ENCODE measurements at regions not wholly inside any gene's neighbourhood (a gene's known extent, or its start where the extent isn't known, plus 50 kb on each side); places are given as distances from the start of the nearest gene placed in this dataset.

DNA sequence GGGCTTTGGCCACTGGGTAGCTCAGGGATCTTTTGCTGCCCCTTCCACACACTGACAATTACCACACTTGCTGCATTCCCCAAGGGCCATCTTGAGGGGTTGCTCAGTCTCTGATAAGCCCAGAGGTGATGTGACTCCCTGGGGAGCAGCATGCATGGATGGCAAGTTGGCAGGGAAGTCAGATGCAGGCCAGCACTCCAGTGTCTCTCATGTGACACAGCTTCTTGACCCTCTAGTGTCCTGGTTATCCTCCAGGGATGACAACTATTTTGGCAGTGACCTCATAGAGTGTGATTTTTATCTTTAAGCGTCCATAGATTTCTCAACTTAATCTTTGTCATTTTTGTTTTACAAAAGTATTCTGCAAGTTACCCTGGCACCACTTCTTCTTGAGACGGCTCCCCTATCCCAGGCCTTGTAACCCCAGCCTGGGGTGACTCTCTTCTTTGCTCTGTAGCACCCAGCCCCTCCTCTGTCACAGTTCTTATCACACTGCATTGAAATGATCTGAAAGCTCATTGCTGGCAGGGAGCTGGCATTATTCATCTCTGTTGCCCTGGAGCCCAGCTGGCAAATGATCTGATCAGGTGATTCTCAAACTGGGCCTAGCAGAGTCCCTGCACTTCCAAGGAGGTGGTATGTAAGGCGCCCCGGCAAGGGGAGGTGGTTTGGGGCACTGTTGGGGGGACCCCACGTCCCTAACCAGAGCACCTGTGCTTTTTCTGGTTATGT is 72.6 kb downstream of the TENT5C start:
- no peaks in the 10 kb centered on the region for H3K9me3 ChIP-seq (replicated peaks)
- no peak for DNase-seq
- no peaks in the 10 kb centered on the region; the same call in 1 of the 2 replicates for H3K27me3 ChIP-seq
- H3K4me3 ChIP-seq, result no peak overlapping the region
- H3K27ac ChIP-seq, result no peak overlapping the region
- H3K4me1 ChIP-seq, result peaks cover 4% of the 10 kb centered on the region; the same call in 1 of the 2 replicates
- H3K36me3 ChIP-seq, result no peaks in the 10 kb centered on the region

DNA sequence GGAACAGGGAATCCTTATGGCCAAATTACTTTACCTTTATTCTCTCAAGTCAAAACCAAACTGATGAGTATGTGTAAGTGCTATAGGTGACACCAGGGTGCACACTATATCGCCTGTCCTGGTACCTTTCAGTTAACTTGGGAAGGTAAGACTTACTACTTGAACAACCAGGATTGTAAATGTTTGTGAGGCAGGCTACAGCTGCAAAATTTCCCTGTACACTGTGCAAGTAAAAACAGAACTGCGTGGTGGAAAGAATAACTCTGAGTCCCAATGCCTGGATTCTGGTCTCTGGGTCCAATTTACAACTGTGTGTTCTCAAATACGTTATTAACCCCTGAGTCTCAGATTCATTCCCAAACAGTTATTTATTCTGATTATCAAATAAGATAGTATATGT is 73.5 kb downstream of the TENT5C start:
- DNase-seq, result no peak
- peaks cover 13% of the 10 kb centered on the region for H3K4me1 ChIP-seq
- no peak overlapping the region for H3K27ac ChIP-seq
- no peaks in the 10 kb centered on the region; the same call in 1 of the 2 replicates for H3K27me3 ChIP-seq
- H3K36me3 ChIP-seq, result no peaks in the 10 kb centered on the region
- H3K4me3 ChIP-seq, result no peak overlapping the region
- H3K9me3 ChIP-seq (replicated peaks), result no peaks in the 10 kb centered on the region

DNA sequence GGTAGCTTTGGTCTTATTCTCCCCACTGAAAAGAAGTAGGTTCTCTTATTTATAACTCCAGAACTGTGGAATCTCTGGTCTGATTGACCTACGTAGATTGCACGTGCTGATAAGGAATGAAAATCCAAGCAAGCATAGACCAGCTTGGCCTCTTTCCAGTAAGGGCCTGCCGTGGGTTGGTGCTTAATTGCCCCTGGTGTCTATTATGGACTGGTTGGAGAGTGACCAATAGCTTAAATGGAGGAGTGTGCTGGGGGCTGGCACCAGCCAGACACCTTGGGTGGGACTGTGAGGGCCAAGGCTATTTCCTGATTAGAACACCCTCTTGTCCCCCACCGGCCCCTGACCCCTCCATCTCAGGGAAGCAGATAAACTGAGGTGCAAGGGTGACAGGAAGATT is 74.0 kb downstream of the TENT5C start:
- no peak for DNase-seq
- Histone ChIP-seq H3K27ac (no peak overlapping the region), H3K4me3 (no peak overlapping the region), H3K4me1 (peaks cover 18% of the 10 kb centered on the region), H3K36me3 (no peaks in the 10 kb centered on the region), H3K9me3 (replicated peaks) (no peaks in the 10 kb centered on the region), H3K27me3 (no peaks in the 10 kb centered on the region; the same call in 1 of the 2 replicates)

DNA sequence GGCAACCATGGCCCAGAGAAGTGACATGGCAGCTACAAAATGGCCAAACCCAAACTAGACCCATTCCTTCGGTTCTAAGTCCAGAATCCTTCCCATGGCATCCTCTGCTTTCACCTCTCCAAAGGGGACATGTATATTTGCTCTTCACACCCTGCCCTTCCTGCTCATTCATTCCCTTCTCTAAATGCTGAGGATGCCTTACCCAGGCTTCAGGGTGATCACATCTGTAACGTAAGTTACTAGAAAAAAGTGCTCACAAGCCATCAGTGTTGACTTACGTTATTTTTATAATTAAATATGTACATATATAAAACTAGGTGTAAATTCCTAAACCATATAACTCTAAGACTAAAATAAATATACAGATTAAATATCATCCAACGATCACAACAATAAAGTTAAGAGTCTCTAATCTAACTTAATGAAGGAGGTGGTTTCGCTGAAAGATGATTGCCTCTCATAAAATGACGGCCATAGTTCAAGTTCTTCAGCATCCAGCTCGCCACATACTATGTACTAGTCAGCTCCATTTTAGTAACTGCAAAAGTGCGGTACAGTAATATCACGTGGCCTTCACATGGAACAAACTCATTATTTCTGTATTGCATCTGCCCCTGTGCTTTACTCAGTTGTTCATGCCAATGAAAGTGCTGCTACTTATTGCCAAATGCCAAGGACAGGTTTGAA is 74.6 kb downstream of the TENT5C start:
- Histone ChIP-seq H3K4me3 (no peak overlapping the region), H3K27me3 (no peaks in the 10 kb centered on the region), H3K36me3 (no peaks in the 10 kb centered on the region), H3K9me3 (replicated peaks) (no peaks in the 10 kb centered on the region), H3K27ac (no peak overlapping the region), H3K4me1 (peaks cover 19% of the 10 kb centered on the region)
- no peak for DNase-seq

DNA sequence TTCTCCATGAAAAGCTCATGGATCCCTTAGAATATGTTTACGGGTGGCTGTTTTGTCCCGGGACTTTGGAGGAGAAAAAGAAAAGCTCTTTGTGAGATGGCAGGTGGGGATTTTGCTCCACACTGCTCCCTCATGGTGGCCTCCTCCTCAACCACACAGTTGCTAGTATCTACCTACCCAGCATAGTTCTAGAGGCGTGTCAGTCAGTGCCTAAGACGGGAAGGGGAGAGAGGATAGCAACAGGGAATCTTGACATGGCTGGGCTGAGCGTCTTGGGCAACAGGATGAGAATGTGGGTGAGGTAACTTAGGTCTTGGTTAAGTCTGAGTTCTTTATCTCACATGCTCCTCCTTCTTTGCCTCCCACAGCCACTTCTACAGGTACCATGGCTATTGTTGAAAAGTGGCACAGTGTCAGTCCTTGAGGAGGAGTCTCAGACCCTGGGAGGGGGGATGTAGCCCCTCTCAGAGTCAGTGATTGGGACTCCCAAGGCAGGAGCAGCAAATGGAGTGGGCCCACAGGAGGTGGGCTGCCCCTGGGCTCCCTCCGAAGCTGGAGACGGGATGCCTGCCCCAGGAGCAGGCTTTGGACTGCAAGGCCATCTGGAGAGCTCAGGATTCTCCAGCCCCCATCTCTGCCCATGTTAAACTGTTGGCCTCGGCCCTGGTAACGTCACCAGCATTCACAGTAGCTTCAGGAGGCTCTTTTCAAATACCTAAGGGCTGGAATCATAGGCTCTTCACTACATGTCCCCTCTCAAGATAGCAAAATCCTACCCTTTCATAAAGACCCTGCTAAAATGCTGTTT is 75.4 kb downstream of the TENT5C start:
- Histone ChIP-seq H3K4me1 (peaks cover 19% of the 10 kb centered on the region), H3K4me3 (no peak overlapping the region), H3K27me3 (no peaks in the 10 kb centered on the region), H3K9me3 (replicated peaks) (no peaks in the 10 kb centered on the region), H3K27ac (no peak overlapping the region), H3K36me3 (no peaks in the 10 kb centered on the region)
- no peak for DNase-seq

DNA sequence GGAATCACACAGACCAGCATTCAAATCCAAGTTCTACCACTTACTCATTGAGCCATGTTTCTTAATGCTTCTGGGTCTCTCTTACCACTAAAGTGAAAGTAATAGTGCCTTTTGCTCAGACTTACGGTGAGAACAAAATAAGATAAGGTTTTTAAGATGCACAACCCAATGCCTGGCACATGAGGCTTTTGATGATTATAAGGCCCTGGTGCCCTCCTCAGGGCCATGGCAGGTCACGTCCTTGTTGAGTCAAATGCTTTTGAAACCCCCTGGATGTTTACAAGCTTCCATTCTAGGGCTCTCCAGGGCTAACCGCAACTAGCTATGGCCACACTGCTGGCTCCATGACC is 76.0 kb downstream of the TENT5C start:
- Histone ChIP-seq H3K36me3 (no peaks in the 10 kb centered on the region), H3K4me1 (peaks cover 19% of the 10 kb centered on the region), H3K27me3 (no peaks in the 10 kb centered on the region), H3K9me3 (replicated peaks) (no peaks in the 10 kb centered on the region), H3K27ac (no peak overlapping the region), H3K4me3 (no peak overlapping the region)
- no peak for DNase-seq

DNA sequence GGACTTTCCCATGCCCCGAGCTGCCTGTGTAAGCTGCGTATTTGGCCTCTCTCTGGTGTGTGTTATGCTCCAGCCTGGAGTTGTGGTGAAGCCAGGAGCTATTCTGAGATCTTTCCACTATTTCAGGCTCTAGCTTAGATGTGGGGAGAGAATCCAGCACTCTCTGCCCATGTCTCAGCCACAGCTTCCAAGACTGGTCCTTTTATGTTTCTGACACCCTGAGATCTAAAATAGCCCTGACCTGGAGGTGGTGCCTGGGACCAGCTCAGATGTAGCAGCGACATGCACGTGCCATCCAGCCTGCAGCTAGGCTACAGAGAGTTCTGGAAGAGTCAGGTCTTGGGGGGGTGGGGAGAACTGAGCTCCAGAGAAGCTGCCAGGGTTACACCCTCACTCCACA is 76.5 kb downstream of the TENT5C start:
- H3K4me1 ChIP-seq, result peaks cover 19% of the 10 kb centered on the region
- no peaks in the 10 kb centered on the region for H3K9me3 ChIP-seq (replicated peaks)
- no peak for DNase-seq
- H3K36me3 ChIP-seq, result no peaks in the 10 kb centered on the region
- no peak overlapping the region for H3K27ac ChIP-seq
- no peak overlapping the region for H3K4me3 ChIP-seq
- H3K27me3 ChIP-seq, result no peaks in the 10 kb centered on the region

DNA sequence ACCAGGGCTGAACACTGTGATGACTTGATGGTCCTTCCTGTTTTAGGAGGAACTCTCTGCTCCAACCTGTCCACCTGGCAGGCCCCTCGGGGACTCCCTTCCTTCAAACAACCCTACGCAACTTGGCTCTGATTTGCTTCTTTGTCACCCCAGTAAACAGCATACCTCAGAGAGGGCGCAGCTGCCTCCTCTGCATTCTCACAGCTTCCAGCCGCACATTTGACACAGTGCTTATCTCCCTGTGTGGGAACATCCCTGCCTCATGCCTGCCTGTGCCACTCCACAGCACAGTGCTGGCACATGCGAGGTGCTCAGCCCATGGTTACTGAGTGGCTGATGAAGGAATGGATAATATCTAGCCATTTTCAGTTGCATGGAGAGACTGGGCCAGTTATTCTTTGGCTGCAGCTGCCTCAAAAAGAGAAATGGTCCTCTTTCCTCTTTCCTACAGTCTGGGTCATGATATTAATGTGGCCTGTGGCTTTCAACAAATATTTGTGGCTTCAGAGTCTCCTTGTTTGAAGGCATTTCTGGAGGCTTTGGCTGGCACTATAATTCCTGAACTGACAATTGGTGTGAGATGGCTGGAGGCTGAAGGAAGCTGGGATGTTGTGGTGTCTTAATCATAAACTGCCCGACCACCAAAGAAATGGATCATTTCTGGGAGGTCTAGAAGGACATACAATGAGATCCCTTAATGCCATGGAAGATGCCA is 77.9 kb downstream of the TENT5C start:
- H3K4me1 ChIP-seq, result peaks cover 19% of the 10 kb centered on the region
- DNase-seq, result peak; percentile 71 to 74
- H3K27ac ChIP-seq, result peak overlapping the region; percentile 60
- no peak overlapping the region for H3K4me3 ChIP-seq
- H3K27me3 ChIP-seq, result no peaks in the 10 kb centered on the region
- no peaks in the 10 kb centered on the region for H3K9me3 ChIP-seq (replicated peaks)
- H3K36me3 ChIP-seq, result no peaks in the 10 kb centered on the region

DNA sequence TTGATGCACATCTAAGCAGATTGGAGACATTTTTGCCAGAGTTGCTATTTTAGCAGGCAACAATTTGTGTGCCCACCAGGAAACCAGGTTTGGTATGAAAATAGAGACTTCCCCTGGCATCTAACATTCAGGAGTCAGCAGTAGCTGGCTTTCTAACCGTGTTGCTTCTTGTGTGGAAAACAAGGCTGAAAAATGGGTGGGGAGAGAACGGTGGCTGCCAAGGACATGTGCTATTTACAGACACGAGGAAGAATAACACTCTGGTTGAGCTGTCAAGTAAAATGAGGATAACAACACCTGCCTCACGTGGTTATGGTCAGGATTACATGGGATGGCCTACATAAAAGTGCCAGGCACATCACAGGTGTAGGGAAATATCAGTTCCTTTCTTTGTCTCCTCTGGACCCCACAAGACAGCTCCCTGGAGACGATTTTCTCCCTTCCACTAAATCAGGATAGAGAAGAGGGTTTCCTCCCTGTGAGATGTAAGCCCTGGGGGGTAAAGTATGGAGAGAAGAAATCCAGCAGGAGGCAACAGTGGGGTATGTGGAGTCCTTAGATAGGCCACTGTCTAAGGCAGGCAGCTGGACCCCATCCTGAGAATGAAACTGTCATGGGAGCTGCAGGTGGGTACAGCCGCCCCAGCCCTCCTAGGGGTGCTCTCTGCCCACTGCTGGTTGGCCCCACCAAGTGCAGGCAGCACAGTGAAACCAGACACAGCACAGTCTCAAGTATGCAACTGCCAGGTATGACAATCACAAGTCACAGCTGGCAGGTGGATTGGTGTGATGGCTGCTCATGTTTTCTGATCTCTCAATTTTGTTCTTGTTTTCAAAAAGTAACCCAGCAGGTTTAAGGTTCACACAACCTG is 80.3 kb downstream of the TENT5C start:
- no peak for DNase-seq
- Histone ChIP-seq H3K4me1 (peaks cover 19% of the 10 kb centered on the region), H3K36me3 (no peaks in the 10 kb centered on the region), H3K4me3 (no peak overlapping the region), H3K9me3 (replicated peaks) (no peaks in the 10 kb centered on the region), H3K27ac (no peak overlapping the region), H3K27me3 (no peaks in the 10 kb centered on the region)

DNA sequence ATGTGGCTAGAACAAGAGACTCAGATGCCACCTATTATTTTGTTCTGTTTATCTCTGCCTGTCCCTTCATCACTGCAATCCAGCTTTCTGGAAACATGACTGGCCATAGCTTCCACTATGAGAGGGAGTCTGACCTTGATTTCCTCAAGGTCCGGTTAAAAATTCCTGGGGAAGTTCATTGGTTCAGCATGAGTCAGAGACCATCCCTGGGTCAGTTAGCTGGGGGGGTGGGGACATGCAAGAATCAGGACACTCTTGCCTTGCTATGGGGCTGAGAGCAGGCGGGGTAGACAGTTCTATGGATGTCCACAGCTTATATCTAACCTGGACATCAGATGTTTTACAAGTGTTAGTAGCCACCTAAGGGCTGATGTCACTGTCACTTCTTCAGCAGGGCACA is 81.1 kb downstream of the TENT5C start:
- Histone ChIP-seq H3K27ac (no peak overlapping the region), H3K9me3 (replicated peaks) (no peaks in the 10 kb centered on the region), H3K4me1 (peaks cover 19% of the 10 kb centered on the region), H3K36me3 (no peaks in the 10 kb centered on the region), H3K27me3 (no peaks in the 10 kb centered on the region), H3K4me3 (no peak overlapping the region)
- DNase-seq, result no peak

DNA sequence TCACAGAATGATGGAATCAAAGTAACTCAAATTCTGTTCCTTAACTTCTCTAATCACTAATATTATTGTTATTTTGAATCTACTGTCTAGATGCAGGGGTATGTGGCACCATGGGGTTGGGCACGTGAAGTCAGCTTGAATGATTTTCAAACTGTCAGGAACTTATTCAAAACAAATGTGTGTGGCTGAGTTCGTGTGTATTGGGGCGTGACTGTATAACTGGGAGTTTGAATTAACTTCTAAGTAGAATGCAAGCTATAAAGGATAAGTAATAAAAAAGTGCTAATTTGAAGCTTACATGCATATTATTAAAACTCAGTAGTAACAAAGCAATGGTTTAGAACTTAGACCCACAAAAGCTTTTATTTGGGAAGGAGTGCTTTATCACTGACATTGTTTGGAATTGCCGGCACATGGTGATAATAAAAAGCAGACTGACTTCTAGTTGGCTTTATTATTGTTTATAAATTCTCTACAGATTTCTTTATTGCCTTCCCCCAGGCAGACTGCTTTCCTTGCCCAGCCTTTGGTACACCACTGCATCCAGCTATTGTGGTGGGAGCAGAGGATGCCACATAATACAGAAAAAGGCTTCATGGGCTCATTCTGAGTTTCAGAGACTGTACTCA is 84.3 kb downstream of the TENT5C start:
- Histone ChIP-seq H3K27ac (no peak overlapping the region), H3K27me3 (no peaks in the 10 kb centered on the region), H3K4me3 (no peak overlapping the region), H3K36me3 (no peaks in the 10 kb centered on the region), H3K4me1 (no peaks in the 10 kb centered on the region), H3K9me3 (replicated peaks) (no peaks in the 10 kb centered on the region)
- DNase-seq, result no peak

DNA sequence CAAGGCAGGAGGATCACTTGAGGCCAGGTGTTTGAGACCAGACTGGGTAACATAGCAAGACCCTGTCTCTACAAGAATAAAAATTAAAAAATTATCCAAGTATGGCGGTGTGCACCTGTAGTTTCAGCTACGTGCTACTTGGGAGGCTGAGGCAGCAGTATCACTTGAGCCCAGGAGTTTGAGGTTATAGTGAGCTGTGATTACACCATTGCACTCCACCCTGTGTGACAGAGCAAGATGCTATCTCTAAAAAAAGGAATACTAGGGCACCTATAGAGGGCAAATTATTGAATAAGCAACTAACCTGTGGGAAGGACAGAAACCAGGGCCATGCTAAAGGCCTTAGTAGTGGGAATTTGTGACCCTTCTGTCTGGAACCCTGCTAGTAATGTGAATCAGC is 86.1 kb downstream of the TENT5C start:
- DNase-seq, result no peak
- H3K36me3 ChIP-seq, result no peaks in the 10 kb centered on the region
- H3K9me3 ChIP-seq (replicated peaks), result no peaks in the 10 kb centered on the region
- no peak overlapping the region for H3K27ac ChIP-seq
- no peaks in the 10 kb centered on the region for H3K4me1 ChIP-seq
- no peak overlapping the region for H3K4me3 ChIP-seq
- H3K27me3 ChIP-seq, result no peaks in the 10 kb centered on the region

DNA sequence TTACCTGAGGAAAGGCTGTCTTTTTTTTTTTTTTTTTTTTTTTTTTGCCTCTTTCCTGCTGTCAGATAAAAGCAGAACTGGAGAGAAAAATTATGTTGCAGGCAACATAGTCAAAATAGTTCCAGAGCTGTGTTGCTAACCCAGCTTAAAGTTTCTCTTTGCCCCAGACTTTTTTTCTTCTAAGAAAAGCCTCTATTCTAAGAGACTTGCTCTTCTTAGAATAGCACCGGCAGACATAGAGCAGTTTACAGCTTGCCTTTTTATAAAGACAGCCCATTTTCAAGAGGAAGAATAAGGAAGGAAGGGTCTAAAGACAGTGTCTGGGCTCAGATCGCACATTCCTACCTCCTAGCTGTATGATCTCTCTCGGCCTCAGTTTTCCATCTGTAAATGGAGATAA is 88.7 kb downstream of the TENT5C start:
- no peak overlapping the region for H3K27ac ChIP-seq
- no peaks in the 10 kb centered on the region for H3K4me1 ChIP-seq
- no peak for DNase-seq

More for the DNA sequence above, 88.7 kb downstream of the TENT5C start:
- no peaks in the 10 kb centered on the region for H3K36me3 ChIP-seq
- H3K9me3 ChIP-seq (replicated peaks), result no peaks in the 10 kb centered on the region
- no peaks in the 10 kb centered on the region for H3K27me3 ChIP-seq
- no peak overlapping the region for H3K4me3 ChIP-seq
